ENCODE measurements at regions not wholly inside any gene's neighbourhood (a gene's known extent, or its start where the extent isn't known, plus 50 kb on each side); places are given as distances from the start of the nearest gene placed in this dataset.

- TF ChIP-seq CTCF (IDR thresholded peaks at IDR 0.05) (no peak), POLR2A (IDR thresholded peaks at IDR 0.05) (no peak)
Measured at GRCh38 chr16:54576785-54577184, 290.2 kb upstream of the IRX3 start.
